Inflammatory macrophage (primary cell): ENCODE measurements at regions not wholly inside any gene's neighbourhood (a gene's known extent, or its start where the extent isn't known, plus 50 kb on each side); places are given as distances from the start of the nearest gene placed in this dataset.

Source experiments
- DNase-seq, 2 donors: peaks; one replicate each; pipeline ENCODE4 v3.0.0-alpha.2; 2020 to 2022

GRCh38 chr4:123891881-123892280, 495.3 kb downstream of the SPRY1 start:
- no peak for DNase-seq

DNA sequence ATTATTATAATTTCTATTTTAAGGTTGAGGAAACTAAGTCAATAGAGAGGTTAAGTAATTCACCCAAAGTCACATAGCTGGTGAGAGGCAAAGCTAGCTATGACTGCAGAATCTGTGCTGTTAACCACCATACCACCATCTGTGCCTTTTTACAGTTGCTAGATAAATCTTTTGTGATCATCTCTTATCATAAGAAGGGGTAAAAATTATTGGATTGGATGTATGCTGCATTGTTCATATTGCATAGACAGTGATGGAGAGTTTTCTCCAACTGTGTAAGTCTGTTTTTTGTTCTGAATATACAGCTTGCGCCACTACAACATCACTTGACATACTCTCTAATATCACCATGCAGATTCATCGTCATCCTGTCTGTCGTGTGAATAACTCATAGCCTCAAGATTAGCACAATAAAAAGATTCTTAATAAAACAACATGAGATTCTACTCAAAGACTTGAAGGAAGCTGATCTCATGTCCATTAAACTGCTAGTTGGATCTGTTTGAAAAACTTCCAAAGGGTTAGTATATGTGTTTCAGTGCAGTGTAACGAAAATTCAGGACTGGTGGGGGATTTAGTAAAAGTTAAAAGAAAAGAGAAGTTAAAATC, 495.9 kb downstream of the SPRY1 start:
- DNase-seq, result no peak

DNA sequence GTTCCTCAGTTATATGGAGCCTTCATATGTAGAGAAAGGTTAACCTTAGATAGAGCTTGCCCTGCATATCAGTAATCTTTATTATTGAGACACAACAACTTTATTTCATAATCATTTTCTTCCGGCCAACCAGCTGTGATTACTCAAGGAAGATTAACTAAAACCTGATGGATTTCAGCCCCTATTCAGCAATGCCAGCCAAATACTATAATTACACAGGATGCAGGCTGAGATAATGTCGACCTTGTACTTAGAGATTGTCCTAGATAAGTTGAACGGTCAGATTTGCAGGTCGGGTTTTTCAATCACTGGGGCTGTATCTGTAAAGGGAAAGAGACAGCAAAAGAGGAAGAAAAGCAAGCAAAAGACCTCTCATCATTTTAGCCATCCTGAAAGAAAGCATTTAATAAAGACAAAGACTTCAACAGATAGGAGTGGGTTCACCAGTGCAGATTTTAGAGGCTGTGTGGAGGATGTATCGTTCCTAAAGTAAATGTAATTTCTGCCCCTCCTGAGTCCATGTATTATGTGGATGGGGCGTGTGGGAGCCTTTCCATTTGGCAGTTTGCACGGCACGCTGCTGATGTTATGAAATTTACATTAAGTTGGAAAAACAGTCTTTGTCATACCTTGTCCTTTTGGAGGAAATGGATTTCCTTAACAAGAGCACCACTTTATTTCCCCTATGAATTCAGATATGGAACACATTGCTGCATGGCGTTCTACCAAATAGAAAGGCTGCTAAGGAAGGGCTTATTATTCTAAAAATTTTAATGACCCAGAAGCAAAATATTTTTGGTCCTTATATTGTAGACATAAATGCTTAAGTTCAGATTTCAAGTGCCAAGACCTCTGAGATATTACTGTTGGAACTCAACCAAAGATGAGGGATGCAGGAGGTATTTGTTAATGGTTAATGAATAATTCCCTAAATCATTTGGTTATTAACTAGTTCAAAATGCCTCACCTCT, 496.7 kb downstream of the SPRY1 start:
- no peak for DNase-seq

DNA sequence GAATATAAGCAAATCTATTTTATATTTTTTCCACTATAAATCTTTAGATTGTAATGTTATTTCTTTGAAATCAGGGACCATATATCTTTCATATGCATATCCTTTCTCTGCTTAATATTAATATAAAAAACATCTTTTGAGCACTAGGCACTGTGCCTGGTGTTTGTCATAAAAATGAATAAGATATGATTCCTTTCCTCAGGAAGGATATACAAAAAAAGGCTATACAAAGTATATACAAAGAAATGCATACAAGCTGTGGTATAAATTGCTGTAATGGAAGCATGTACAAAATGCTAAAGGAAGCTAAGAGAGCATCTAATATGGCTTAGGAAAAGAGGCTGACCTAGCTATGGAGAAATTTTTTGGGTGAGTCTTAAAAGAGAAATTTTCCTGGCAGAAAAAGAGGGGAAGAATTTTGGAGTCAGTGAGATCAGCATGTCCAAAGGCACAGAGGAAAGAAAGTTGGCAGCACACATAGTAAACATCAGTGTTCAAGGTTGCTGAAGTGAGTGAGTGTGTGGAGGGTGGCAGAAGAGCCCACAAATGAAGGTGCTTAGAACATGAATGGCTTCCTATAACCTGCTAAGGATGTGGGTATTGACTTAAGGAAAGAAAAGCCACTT, 500.0 kb downstream of the SPRY1 start:
- no peak for DNase-seq

- DNase-seq, result no peak
These were observed 502.5 kb downstream of the SPRY1 start for GRCh38 chr4:123898946-123899666.

DNA sequence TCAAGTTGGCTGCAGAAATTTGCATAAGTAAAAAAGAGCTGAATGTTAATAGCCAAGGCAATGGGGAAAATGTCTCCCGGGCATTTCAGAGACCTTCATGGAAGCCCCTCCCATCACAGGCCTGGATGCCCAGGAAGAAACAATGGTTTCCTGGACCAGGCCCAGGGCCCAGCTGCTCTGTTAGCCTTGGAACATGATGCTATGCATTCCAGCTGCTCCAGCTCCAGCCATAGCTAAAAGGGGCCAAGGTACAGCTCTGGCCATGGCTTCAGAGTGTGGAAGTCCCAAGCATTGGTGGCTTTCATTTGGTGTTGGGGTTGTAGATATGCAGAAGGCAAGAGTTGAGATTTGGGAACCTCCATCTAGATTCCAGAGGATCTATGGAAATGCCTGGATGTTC, 508.3 kb downstream of the SPRY1 start:
- no peak for DNase-seq

GRCh38 chr4:123913598-123913997, 517.0 kb downstream of the SPRY1 start:
- no peak for DNase-seq

GRCh38 chr4:123916821-123917220, 520.2 kb downstream of the SPRY1 start:
- DNase-seq, result no peak

DNA sequence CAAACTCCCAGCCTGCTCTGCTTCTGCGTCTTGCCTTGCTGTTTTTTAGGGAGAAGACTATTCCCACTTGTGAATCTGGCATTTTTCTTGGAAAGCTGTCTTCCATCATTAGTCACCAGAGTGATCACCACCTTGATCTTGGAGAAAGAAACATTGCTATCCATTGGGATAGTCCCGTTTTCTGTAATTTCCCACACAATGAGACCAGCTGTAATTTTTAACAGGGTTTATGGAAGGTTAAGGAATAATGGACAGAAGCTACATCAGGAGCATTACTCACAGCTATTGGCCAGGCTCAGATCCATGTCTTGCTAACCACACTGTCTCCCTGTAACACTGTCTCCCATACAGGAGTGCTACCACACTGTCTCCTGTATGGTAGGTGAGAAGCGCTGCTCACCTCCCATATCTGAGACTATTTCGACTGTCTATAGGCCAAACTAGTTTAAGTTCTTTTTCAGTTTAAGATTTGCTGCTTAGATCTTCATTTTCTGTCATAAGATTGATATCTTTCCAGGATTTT, 523.0 kb downstream of the SPRY1 start:
- no peak for DNase-seq

DNA sequence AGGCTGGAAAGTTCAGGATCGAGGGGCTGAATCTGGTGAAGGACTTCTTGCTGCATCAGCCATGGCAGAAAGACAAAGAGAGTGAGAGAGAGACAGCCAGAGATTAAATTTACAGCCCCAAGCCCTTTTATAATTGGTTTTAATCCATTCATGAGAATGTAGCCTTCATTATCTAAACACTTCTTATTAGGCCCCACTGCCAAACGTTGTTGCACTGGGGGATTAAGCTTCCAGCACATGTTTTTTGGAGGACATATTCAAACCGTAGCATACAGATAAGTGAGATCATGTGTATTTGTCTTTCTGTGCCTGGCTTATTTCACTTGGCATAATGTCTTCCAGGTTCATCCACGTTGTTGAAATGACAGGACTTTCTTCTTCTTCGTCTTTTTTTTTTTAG, 524.7 kb downstream of the SPRY1 start:
- DNase-seq, result no peak

DNA sequence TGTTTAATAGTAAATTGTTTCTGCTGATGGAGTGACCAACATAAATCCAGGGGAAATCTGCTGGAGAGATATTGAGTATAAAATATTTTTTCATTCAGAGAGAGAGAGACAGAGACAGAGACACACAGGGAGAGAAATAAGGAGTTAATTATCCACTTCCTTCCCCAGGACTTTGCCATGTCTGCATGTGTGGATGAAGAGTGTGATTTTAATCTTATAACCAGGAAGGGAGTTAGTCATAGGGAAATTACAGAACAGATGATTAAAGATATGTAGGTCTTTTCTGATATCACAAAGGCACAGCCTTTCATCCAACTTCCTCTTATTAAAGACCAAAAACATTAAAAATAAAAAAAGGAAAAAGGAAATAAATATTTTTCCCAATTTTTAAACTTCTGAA, 526.3 kb downstream of the SPRY1 start:
- DNase-seq, result no peak

GRCh38 chr4:123924536-123924935, 527.9 kb downstream of the SPRY1 start:
- no peak for DNase-seq

- DNase-seq, result no peak
These were observed 533.0 kb downstream of the SPRY1 start for GRCh38 chr4:123929565-123929964.

DNA sequence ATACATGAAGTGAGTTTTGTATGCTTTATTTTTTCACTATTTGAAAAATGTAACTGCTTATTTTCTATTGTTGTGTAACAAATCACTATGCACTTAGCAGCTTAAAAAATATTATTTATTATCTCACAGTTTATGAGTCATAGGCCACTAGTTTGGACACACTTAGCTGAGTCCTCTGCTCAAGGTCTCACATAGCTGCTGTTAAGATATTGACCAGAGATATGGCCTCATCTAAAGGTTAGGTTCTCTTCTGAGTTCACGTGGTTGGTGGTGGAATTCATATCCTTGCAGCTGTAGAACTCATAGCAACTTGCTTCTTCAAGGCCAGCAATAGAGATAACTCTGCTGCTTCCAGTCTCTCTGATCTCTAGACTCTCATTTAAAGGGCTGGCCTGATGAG, 534.4 kb downstream of the SPRY1 start:
- no peak for DNase-seq

DNA sequence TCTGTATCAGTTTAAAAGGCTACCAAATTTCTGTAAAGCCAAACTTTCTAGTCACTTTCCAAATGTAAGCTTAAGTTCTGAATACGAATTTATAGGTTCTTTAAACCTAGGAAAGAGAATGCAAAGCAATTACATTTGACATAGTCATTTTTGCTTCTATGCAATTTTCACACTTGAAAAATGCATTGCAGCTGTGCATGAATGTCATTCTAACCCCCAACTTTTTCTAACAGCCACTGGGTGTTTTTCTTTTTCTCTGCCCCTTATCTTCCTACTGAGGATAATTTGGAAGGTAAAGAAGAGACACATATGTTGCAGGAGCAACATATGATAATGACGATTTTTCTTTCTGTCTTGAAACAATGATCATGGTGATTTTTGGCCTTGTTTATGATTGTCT, 537.5 kb downstream of the SPRY1 start:
- no peak for DNase-seq

GRCh38 chr4:123936621-123937043, 540.0 kb downstream of the SPRY1 start:
- DNase-seq, result no peak

DNA sequence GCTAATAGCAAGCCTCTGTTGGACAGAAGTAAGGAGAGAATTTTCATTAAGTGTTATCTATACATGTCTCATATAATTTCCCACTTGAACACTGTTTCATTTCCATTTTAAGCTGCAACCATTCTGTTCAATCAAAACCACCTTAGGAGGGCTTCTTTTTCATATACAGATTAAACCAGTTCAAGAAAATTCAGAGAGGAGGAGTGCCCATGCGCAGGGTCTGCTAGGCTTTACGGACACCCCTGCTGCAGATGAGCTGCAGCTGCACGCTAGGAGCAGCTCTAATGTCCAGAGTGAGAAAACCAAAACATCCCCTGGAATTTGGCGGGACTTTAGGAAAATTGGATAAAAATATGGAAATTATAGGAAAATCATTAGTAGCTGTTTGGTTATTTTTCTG, 541.0 kb downstream of the SPRY1 start:
- no peak for DNase-seq

DNA sequence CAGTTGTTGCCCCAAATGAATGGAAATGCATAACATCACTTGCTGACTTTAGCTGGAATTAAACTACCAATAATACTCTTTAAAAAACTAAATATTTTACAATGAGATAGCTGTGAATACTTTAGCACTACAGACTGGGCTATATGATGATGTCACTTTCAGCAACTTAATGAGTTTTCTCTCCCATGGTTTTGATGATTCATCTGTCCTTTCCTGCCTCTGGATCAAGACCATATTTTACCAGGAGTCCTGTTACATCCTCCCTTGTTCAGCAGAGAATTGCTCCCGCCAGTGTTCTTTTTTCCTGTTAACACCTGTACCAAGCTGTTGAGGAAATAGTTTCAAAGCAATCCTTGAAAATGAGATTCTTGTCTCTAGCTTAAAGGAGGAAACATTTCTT, 543.0 kb downstream of the SPRY1 start:
- DNase-seq, result no peak

GRCh38 chr4:123940604-123941003, 544.0 kb downstream of the SPRY1 start:
- DNase-seq, result no peak

DNA sequence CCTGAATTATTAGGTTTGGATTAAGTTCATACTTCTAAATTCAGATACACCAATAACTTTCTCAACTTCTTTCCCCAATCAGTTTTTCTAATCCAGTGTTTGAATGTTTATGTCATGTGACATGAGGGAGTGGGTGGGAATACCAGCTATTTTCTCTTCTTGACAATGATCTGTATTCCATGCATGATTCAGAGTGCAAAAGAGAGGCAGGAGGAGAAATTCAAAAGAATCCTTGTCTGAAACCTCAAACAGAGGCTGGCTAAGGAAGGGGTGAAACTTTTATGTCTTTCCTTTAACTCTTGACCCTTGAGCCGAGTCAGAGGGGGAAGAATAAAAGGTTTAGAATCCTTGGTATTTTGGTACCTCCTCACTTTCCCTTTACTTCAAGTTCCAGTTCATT, 544.7 kb downstream of the SPRY1 start:
- DNase-seq, result no peak

- DNase-seq, result no peak
These were observed 547.4 kb downstream of the SPRY1 start for GRCh38 chr4:123943976-123944375.

- DNase-seq, result no peak
These were observed 548.7 kb downstream of the SPRY1 start for GRCh38 chr4:123945301-123945700.

GRCh38 chr4:123950530-123950929, 553.9 kb downstream of the SPRY1 start:
- DNase-seq, result no peak
